ENCODE measurements at regions not wholly inside any gene's neighbourhood (a gene's known extent, or its start where the extent isn't known, plus 50 kb on each side); places are given as distances from the start of the nearest gene placed in this dataset.
"Not testable (repeated sequence)": the region's sequence is repeated elsewhere in the genome, so short reads cannot be mapped to it uniquely, and the experiment has no call there.

- TF ChIP-seq ELF4 (CRISPR knock-in tag; IDR thresholded peaks at IDR 0.05; ENCODE audit: low read depth); MLX (CRISPR knock-in tag; IDR thresholded peaks at IDR 0.05); MAX (CRISPR knock-in tag; IDR thresholded peaks at IDR 0.05): not testable (repeated sequence)
- TF ChIP-seq, protein P1, sequence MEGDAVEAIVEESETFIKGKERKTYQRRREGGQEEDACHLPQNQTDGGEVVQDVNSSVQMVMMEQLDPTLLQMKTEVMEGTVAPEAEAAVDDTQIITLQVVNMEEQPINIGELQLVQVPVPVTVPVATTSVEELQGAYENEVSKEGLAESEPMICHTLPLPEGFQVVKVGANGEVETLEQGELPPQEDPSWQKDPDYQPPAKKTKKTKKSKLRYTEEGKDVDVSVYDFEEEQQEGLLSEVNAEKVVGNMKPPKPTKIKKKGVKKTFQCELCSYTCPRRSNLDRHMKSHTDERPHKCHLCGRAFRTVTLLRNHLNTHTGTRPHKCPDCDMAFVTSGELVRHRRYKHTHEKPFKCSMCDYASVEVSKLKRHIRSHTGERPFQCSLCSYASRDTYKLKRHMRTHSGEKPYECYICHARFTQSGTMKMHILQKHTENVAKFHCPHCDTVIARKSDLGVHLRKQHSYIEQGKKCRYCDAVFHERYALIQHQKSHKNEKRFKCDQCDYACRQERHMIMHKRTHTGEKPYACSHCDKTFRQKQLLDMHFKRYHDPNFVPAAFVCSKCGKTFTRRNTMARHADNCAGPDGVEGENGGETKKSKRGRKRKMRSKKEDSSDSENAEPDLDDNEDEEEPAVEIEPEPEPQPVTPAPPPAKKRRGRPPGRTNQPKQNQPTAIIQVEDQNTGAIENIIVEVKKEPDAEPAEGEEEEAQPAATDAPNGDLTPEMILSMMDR (IDR thresholded peaks at IDR 0.05) = not testable (repeated sequence)
Measured at GRCh38 chrX:140396326-140396725, 108.5 kb downstream of the SOX3 start.

All from WTC11 (cell line).